Right atrium auricular region (tissue), 2 donors: ENCODE measurements at regions not wholly inside any gene's neighbourhood (a gene's known extent, or its start where the extent isn't known, plus 50 kb on each side); places are given as distances from the start of the nearest gene placed in this dataset.

Experiments
- DNase-seq: peaks from one replicate; pipeline ENCODE4 v3.0.0-alpha.2; 2019; ENCODE audit warnings: low spot score
- H3K27ac ChIP-seq, 2 donors: fragments of 200-600 bp; sonication (generic); 1 replicate in 1 of 2; 2 replicates in 1 of 2; pipeline ENCODE4 v1.5.1; 2016 to 2019
- H3K27me3 ChIP-seq, 2 donors: fragments of 200-600 bp; sonication (generic); one replicate each; pipeline versions ENCODE4 v1.5.1 to v1.6.0; 2017 to 2019
- H3K36me3 ChIP-seq: fragments of 200-600 bp; sonication (generic); one replicate; pipeline ENCODE4 v1.5.1; 2016
- H3K4me1 ChIP-seq, 2 donors: fragments of 200-600 bp; sonication (generic); one replicate each; pipeline versions ENCODE4 v1.5.1 to v1.6.0; 2017 to 2019
- H3K4me3 ChIP-seq, 2 donors: fragments of 200-600 bp; sonication (generic); 1 replicate in 1 of 2; 2 replicates in 1 of 2; pipeline ENCODE4 v1.5.1; 2017 to 2019; ENCODE audit warnings: mild to moderate bottlenecking in 1 of 2, moderate library complexity in 1 of 2
- H3K9me3 ChIP-seq, 2 donors: fragments of 200-600 bp; sonication (generic); one replicate each; pipeline ENCODE4 v1.5.1; 2019
- TF ChIP-seq, protein P1 (sequence below), 2 donors: fragments of 200-600 bp; sonication (generic); IDR thresholded peaks; one replicate each; pipeline ENCODE4 v1.5.1; 2019; ENCODE audit warnings: antibody characterized with exemption in 2 of 2

DNA sequence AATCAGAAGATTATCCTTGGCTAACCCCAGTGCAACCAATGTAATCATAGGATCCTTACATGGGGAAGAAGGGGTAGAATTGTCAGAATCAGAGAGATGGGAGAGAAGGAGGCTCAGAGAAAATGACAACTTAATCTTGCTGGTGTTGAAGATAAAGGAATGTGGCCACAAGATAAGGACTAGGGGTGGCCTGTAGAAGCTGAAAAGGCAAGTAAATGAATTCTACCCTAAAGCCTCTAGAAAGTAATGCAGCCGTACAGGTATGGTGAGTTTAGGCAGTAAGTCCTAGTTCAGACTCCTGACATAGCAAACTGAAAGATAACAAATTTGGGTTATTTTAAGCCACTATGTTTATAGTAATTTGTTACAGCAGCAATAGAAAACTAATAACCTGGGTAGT is 718.5 kb downstream of the SLITRK6 start:
- TF ChIP-seq, protein P1, sequence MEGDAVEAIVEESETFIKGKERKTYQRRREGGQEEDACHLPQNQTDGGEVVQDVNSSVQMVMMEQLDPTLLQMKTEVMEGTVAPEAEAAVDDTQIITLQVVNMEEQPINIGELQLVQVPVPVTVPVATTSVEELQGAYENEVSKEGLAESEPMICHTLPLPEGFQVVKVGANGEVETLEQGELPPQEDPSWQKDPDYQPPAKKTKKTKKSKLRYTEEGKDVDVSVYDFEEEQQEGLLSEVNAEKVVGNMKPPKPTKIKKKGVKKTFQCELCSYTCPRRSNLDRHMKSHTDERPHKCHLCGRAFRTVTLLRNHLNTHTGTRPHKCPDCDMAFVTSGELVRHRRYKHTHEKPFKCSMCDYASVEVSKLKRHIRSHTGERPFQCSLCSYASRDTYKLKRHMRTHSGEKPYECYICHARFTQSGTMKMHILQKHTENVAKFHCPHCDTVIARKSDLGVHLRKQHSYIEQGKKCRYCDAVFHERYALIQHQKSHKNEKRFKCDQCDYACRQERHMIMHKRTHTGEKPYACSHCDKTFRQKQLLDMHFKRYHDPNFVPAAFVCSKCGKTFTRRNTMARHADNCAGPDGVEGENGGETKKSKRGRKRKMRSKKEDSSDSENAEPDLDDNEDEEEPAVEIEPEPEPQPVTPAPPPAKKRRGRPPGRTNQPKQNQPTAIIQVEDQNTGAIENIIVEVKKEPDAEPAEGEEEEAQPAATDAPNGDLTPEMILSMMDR (IDR thresholded peaks at IDR 0.05) = no peak
- no peaks in the 10 kb centered on the region for H3K36me3 ChIP-seq
- no peaks in the 10 kb centered on the region for H3K27me3 ChIP-seq
- no peak overlapping the region for H3K4me3 ChIP-seq
- DNase-seq = no peak
- no peak overlapping the region for H3K27ac ChIP-seq
- H3K9me3 ChIP-seq = no peaks in the 10 kb centered on the region
- no peaks in the 10 kb centered on the region for H3K4me1 ChIP-seq

DNA sequence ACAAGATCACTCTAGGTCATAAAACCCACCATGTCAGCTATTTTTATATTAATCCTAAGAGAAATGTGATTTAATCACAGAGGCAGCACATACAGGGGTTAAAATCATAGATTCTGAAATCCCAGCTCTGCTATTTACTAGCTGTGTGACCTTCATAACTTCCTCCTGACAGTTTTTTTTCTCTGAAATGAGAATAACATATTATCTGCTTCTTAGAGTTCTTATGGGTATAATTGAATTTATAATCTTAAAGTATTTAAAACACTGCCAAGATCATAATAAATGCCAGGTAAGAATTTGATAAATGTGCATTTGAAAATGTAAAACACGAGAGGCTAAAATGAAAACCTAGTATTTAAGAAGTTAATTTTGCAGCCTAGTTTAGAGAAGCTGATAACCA is 722.9 kb downstream of the SLITRK6 start:
- DNase-seq = no peak
- TF ChIP-seq, protein P1 (IDR thresholded peaks at IDR 0.05) = no peak
- no peaks in the 10 kb centered on the region for H3K9me3 ChIP-seq
- H3K36me3 ChIP-seq = no peaks in the 10 kb centered on the region
- H3K27me3 ChIP-seq = no peaks in the 10 kb centered on the region
- no peaks in the 10 kb centered on the region for H3K4me1 ChIP-seq
- H3K27ac ChIP-seq = no peak overlapping the region
- no peak overlapping the region for H3K4me3 ChIP-seq

DNA sequence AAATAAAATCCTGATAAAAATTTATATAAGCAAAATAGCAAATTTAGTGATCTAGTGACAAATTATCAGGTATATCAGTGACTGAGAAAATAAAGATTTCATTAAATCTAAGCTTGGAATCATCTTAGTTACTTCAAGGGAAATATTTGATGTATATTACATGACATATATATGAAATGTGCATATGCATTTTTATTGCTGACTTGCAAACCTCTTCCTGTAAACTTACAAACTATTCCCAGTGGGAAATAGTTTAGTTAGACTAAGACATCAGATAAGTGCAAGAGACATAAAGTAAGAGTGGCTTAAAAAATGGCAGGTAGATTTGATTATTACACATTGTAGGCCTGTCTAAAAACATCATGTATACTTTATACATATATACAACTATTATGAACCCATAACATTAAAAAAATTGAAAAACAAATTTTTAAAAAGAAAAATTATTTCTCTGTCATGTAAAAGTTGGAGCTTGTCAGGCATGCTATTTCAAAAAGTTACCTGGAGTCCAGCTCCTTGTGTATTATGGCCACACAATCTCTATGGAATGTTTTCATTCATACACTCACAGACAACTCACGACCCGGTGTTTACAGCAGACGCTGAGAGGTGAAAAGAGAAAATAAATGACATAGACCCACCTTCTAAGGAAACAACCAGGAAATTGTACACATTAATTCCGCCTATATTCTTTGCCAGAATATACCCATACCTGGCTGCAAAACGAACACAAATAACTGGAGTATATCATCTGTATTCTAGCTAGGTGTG is 724.5 kb downstream of the SLITRK6 start:
- DNase-seq = no peak
- Histone ChIP-seq H3K36me3 (no peaks in the 10 kb centered on the region), H3K9me3 (no peaks in the 10 kb centered on the region), H3K27ac (no peak overlapping the region), H3K27me3 (no peaks in the 10 kb centered on the region), H3K4me3 (no peak overlapping the region), H3K4me1 (no peaks in the 10 kb centered on the region)
- TF ChIP-seq, protein P1 (IDR thresholded peaks at IDR 0.05) = no peak

DNA sequence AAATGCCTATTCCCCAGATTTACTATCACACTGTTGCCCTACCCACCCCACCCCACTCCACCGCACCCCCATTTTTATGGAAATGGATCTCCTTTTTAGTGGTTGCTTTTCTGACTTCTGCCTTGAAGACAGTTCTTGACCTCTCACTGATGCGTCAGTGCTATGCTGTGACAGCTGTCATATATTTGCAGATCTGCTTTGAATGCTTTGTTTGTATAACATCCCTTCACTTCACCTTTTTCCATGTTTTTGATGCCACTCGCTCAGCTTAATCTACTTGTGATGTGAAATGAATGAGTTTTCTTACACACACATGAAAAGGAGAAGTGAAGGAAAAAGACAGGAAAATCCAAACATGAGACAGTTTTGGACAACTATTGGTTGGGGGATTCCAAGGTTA is 731.0 kb downstream of the SLITRK6 start:
- Histone ChIP-seq H3K27ac (no peak overlapping the region), H3K36me3 (no peaks in the 10 kb centered on the region), H3K9me3 (no peaks in the 10 kb centered on the region), H3K4me3 (no peak overlapping the region), H3K4me1 (no peaks in the 10 kb centered on the region), H3K27me3 (no peaks in the 10 kb centered on the region)
- TF ChIP-seq, protein P1 (IDR thresholded peaks at IDR 0.05) = no peak
- no peak for DNase-seq

DNA sequence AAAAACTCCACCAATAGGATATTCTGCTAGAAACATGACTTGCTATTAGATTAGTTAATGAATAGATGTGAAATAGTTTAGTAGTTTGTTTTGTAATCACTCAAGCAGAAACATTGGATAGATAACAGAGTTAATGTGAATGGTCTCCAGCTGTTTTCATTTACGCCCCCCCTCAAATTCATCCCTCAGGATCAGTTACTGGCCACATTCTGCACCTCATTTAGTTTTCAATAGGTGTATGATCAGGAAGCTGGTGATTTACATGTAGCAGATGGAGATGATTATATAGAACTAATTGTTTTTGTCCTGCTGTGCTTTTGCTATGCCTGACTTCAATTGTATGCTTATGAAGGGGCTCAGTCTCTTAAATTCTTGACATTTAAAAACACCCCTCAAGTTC is 759.0 kb downstream of the SLITRK6 start:
- Histone ChIP-seq H3K36me3 (no peaks in the 10 kb centered on the region), H3K4me1 (no peaks in the 10 kb centered on the region), H3K27ac (no peak overlapping the region), H3K4me3 (no peak overlapping the region), H3K27me3 (no peaks in the 10 kb centered on the region), H3K9me3 (no peaks in the 10 kb centered on the region)
- TF ChIP-seq, protein P1 (IDR thresholded peaks at IDR 0.05) = no peak
- DNase-seq = no peak

DNA sequence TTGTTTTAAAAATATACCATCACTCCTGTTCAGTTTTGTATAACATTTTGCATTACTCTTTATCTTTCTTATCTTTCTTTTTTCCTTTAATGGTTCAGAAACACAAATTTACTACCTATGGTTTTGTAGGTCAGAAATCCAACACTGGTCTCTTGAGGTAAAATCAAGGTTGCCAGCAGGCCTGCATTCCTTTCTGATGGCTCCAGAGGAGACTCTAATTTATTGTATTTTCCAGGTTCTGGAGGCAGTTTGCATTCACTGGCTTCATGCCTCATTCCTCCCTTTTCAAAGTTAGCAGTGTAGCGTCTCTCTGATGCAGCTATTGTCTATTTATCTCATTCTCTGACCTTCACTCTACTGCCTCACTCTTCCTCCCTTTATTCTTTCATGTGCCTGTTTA is 767.4 kb downstream of the SLITRK6 start:
- Histone ChIP-seq H3K9me3 (peaks cover 4 to 17% of the 10 kb centered on the region in 2 donors), H3K27ac (no peak overlapping the region), H3K4me3 (no peak overlapping the region), H3K27me3 (no peaks in the 10 kb centered on the region), H3K4me1 (no peaks in the 10 kb centered on the region), H3K36me3 (no peaks in the 10 kb centered on the region)
- DNase-seq = no peak
- TF ChIP-seq, protein P1 (IDR thresholded peaks at IDR 0.05) = no peak
